GM21390 (cell line): ENCODE measurements at regions not wholly inside any gene's neighbourhood (a gene's known extent, or its start where the extent isn't known, plus 50 kb on each side); places are given as distances from the start of the nearest gene placed in this dataset.

Experiments used
- ATAC-seq: cut with Tn5 transposase; IDR thresholded peaks from one replicate; pipeline ENCODE4 v1.9.1; 2021; ENCODE audit not compliant: unreplicated experiment

- ATAC-seq = no peak
Measured at GRCh38 chr5:68447136-68447929, 231.8 kb downstream of the PIK3R1 start.

DNA sequence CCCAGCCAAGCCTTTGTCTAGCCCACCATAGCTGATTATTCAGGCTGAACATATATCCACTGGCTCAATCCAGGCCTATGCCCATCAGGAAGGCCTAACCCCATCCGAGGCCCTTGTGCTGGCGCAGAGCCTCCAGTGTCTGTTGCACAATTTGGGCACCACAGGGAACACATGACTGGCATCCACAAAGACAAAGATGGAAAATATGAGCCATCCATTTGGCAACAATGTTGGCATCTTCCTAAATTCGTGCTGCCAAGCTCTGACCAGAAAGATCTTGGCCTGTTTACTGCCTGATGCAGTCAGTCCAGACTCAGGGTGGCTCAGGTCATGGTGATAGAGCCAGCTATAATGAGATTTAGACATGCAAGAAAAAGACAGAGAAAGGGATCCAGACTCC is 233.8 kb downstream of the PIK3R1 start:
- no peak for ATAC-seq

DNA sequence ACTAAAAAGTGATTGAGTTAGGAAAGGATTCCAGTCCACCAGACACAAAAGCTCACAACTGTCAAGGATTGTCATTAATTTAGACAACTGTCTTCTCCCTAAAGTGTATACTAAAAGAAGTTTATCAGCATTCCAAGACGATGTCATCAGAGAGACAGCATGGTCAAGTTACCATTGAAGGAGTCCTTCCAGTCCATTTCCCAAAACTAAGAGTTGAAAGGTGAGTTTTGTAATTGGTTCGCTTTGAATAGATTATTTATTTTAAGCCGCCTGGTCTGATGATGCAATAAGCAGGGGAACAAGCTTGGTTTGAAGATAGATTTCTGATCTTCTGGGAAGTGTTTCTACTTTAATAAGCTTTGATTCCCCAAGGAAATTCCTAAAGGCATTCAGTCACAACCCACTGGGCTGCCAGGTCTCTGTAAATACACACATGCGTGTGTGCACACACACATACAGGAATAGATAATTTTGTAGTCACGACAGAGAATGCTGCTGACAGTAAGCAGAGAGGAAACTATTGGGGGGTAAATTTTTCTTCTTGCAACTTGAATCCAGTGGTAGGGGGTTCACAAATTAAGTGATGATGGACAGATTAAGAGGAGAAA is 234.8 kb downstream of the PIK3R1 start:
- ATAC-seq = no peak

DNA sequence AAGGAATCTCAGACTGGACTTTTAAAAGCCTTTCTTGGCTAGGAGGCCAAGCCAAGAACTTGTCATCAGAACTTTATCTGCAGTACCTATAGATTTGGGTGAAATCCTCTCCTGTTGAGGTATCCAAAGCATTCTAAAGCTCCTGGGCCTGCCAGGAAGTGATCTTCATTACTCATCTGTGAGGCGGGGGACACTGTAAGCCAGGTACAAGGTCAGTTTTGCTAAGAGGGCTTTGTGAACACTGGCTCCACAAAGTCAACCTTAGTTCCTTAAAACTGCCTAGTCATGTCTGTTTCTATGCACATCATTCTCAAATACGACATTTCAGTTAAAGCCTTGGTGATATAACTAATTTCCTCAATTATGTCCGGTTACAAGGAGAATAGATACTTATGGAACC is 236.7 kb downstream of the PIK3R1 start:
- no peak for ATAC-seq

- ATAC-seq = no peak
Measured at GRCh38 chr5:68454172-68454571, 238.6 kb downstream of the PIK3R1 start.

GRCh38 chr5:68454766-68455165 is 239.2 kb downstream of the PIK3R1 start:
- no peak for ATAC-seq

- ATAC-seq = no peak
Measured at GRCh38 chr5:68455216-68455615, 239.7 kb downstream of the PIK3R1 start.

DNA sequence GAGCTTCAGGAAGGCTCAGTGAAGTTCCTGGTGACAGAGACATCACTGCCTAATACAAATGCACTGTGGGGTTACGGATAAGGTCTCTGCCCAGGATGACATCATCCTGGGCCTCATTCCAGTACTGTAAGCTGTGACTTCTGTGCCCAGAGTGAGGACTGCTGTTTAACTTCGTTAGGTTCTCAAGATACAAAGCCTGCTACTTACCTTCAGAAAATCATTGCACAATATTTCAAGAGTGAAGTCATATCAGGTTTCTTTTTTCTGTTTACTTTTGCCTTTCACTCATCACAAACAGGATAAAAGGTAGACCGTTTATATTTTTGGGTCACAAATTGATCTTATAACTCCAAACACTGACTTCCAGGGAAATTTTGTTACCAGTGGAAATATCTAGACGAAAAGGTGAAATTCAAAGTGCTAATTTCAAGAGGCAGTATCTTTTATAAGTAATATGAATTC is 241.2 kb downstream of the PIK3R1 start:
- ATAC-seq = no peak

DNA sequence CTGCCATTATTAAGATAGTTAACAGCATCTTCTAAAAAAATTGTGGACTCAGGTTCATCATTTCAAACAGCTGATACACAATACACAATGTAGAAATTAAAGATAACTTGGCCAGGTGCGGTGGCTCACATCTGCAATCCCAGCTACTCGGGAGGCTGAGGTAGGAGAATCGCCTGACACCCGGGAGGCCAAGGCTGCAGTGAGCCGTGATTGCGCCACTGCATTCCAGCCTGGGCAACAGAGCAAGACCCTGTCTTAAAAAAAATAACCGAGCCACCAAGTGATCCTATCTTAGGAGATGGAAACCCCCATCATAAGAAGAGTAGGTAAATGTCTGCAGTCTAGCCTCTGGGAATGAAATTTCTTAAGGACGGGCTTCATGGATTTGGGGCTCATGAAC is 241.7 kb downstream of the PIK3R1 start:
- no peak for ATAC-seq

GRCh38 chr5:68458416-68459021 is 243.0 kb downstream of the PIK3R1 start:
- no peak for ATAC-seq

- ATAC-seq = no peak
Measured at GRCh38 chr5:68459093-68459809, 243.7 kb downstream of the PIK3R1 start.

GRCh38 chr5:68459810-68460139 is 244.2 kb downstream of the PIK3R1 start:
- no peak for ATAC-seq

DNA sequence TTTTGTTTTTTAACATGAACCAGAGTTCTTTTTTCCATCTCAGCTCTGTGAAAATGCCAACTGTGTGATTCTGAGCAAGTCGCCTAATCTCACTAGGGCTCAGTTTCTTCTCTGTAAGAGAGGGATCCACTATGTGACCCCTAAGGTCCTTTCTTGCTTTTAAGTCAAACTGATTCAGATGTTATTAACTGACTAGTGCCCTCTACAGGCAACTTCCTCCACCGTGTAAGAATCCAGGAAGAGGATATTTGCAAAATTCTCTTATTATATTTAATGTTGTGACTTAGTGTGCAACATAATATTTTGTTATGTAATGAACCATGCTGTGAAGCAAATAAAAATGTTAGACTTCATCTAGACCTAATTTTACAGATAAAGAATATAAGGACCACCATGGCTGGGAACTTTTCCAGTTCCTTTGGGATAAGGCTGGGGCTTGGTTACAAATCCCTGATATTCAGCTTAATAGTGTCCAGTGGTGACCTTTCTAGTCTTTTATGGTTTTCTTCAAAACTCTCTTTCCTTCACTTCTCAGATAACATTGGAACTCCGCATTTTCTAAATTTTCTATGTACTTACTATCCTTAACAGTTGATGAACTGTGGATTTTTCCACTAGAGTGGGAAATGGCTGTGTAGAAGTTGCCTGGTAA is 244.7 kb downstream of the PIK3R1 start:
- ATAC-seq = peak; percentile 64

DNA sequence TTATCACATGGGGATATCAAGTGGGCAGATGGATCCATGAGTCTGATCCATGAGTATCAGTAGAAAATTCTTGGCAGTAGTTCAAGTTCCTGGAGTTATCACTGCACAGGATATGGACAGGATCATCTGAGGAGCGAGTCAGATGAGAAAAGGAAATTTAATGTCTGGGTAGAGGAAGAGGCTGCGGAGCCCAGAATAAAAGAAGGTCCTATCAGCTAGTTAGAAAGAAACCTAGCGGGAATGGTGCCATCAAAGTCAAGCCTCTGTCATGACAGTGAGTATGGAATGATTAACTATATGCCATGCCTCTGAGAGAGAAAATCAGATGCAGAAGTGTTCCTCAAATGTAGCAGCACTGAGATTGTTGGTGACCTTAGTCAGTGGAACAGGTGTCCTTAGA is 248.1 kb downstream of the PIK3R1 start:
- no peak for ATAC-seq

- ATAC-seq = peak; percentile 59
Measured at GRCh38 chr5:68464424-68464823, 248.9 kb downstream of the PIK3R1 start.

DNA sequence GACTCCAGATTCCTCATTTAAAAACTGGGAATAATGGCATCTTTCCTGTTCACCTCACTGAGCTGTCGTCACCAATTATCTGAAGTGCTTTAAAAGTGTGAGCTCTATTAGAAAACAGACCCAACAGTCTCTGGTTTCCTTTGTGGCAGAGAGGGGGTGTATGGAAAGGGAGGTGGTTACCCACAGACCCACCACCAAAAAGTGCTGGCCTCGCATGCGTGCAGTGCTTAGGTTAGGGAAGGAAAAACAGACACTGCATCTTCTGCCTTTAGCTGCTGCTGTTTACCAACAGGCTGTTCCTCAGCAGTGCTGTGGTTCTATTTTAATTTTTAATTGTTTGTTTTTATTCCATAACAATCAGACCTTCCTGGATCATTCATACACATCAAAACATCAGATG is 249.6 kb downstream of the PIK3R1 start:
- no peak for ATAC-seq

- no peak for ATAC-seq
Measured at GRCh38 chr5:68465934-68466551, 250.5 kb downstream of the PIK3R1 start.

- no peak for ATAC-seq
Measured at GRCh38 chr5:68467208-68467607, 251.7 kb downstream of the PIK3R1 start.

- no peak for ATAC-seq
Measured at GRCh38 chr5:68467794-68468193, 252.2 kb downstream of the PIK3R1 start.

DNA sequence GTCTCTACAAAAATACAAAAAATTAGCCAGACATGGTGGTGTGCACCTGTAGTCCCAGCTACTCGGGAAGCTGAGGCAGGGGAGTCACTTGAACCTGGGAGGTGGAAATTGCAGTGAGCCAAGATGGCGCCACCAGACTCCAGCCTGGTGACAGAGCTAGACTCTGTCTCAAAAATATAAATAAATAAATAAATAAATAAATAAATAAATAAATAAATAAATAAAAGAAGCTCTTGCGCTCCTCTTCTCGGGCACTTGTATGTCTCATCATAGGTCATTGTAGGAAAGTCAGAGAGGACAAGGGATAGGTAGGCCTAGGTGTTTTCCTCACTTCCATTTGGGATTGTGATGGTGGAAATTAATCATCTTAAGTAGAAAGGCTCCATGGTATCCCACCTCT is 252.8 kb downstream of the PIK3R1 start:
- ATAC-seq = no peak

DNA sequence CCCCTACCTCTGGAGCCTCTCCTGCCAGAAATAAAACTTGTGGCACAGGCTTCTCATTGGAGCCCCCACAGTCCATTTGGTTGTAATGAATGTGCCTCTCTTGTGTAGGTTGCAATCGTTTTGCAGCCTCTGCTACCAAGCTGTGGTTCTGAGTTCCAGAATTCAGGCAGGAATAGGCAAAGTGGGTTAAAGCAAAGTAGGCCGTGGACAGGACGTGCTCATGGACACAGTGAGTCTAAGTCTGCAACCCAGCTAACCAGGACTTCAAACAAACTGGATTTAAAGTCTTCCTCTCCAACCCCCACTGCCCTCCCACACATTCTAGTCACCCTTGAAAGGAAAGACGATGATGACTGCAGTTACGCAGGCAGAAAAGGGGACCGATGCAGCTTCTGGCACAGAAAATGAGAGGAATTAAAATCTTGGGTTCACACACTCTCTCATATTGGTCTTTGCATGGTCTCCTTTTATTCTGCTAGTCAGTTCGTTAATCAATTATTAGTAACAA is 260.0 kb downstream of the PIK3R1 start:
- ATAC-seq = no peak
